Smooth muscle cell (in vitro differentiated cells): ENCODE measurements at regions not wholly inside any gene's neighbourhood (a gene's known extent, or its start where the extent isn't known, plus 50 kb on each side); places are given as distances from the start of the nearest gene placed in this dataset.

Source experiments
- DNase-seq: peaks from one replicate; lab custom pipeline; 2025; ENCODE audit not compliant: unreplicated experiment; lab: John Stamatoyannopoulos, UW
- H2AFZ ChIP-seq: fragments of 200-600 bp; sonication (generic); 2 replicates; pipeline ENCODE4 v1.6.0; 2016; ENCODE audit warnings: antibody characterized with exemption, low read depth, mild to moderate bottlenecking
- H3F3A ChIP-seq: fragments of 200-600 bp; sonication (generic); 2 replicates; pipeline ENCODE4 v1.6.0; 2017; ENCODE audit warnings: antibody characterized with exemption, low read depth
- H3K27ac ChIP-seq: fragments of 200-600 bp; sonication (generic); 2 replicates; pipeline ENCODE4 v1.5.1; 2016; ENCODE audit warnings: low read depth, mild to moderate bottlenecking
- H3K27me3 ChIP-seq: fragments of 200-600 bp; sonication (generic); 2 replicates; pipeline ENCODE4 v1.6.1; 2016; ENCODE audit warnings: low read depth, mild to moderate bottlenecking
- H3K36me3 ChIP-seq: fragments of 200-600 bp; sonication (generic); 2 replicates; pipeline ENCODE4 v1.5.1; 2016; ENCODE audit warnings: low read depth
- H3K4me1 ChIP-seq: fragments of 200-600 bp; sonication (generic); 2 replicates; pipeline ENCODE4 v1.5.1; 2016; ENCODE audit warnings: low read depth
- H3K4me2 ChIP-seq: fragments of 200-600 bp; sonication (generic); 2 replicates; pipeline ENCODE4 v1.6.0; 2016; ENCODE audit warnings: mild to moderate bottlenecking
- H3K4me3 ChIP-seq: fragments of 200-600 bp; sonication (generic); 2 replicates; pipeline ENCODE4 v1.5.1; 2016; ENCODE audit warnings: mild to moderate bottlenecking
- H3K79me2 ChIP-seq: fragments of 200-600 bp; sonication (generic); 2 replicates; pipeline ENCODE4 v1.6.0; 2016; ENCODE audit warnings: low read depth, mild to moderate bottlenecking
- H3K9ac ChIP-seq: fragments of 200-600 bp; sonication (generic); 2 replicates; pipeline ENCODE4 v1.6.0; 2016; ENCODE audit warnings: low read depth
- H3K9me3 ChIP-seq: fragments of 200-600 bp; sonication (generic); replicated peaks from 2 replicates; pipeline ENCODE4 v1.5.1; 2016; ENCODE audit warnings: low read depth
- H4K20me1 ChIP-seq: fragments of 200-600 bp; sonication (generic); 2 replicates; pipeline ENCODE4 v1.6.0; 2016; ENCODE audit warnings: low read depth
- CTCF ChIP-seq: fragments of 200-600 bp; sonication (generic); IDR thresholded peaks from 2 replicates; pipeline ENCODE4 v1.5.1; 2017; ENCODE audit warnings: borderline replicate concordance, mild to moderate bottlenecking, antibody characterized with exemption; ENCODE audit not compliant: insufficient read depth, poor library complexity, severe bottlenecking
- WGBS: methylation state at CpG from one replicate; pipeline ENCODE4 v1.1.7; 2016; ENCODE audit warnings: low lambda C conversion rate; 5-methylcytosine and 5-hydroxymethylcytosine counted together

- Histone ChIP-seq H3K27ac (no peak overlapping the region), H3K9me3 (no peaks in the 10 kb centered on the region), H3K79me2 (no peaks in the 10 kb centered on the region), H3F3A (no peaks in the 10 kb centered on the region), H3K4me3 (no peak overlapping the region), H3K9ac (no peak overlapping the region), H4K20me1 (no peaks in the 10 kb centered on the region), H2AFZ (no peak overlapping the region), H3K4me2 (no peak overlapping the region), H3K36me3 (no peaks in the 10 kb centered on the region), H3K4me1 (no peaks in the 10 kb centered on the region), H3K27me3 (no peaks in the 10 kb centered on the region)
- WGBS: 93% methylated on average over 1 of the region's 1 CpG
- no peak for DNase-seq
- TF ChIP-seq CTCF: no peak
Measured at GRCh38 chr13:74557870-74558269, 423.7 kb upstream of the KLF12 start.

GRCh38 chr13:74555651-74556420 lies 421.6 kb upstream of the KLF12 start:
- no peaks in the 10 kb centered on the region for H3K27me3 ChIP-seq
- H4K20me1 ChIP-seq: no peaks in the 10 kb centered on the region
- no peaks in the 10 kb centered on the region for H3F3A ChIP-seq
- no peak for TF ChIP-seq CTCF
- H3K36me3 ChIP-seq: no peaks in the 10 kb centered on the region
- no peak overlapping the region for H3K9ac ChIP-seq
- no peak overlapping the region for H2AFZ ChIP-seq
- no peaks in the 10 kb centered on the region for H3K9me3 ChIP-seq
- H3K4me2 ChIP-seq: no peak overlapping the region
- no peak overlapping the region for H3K27ac ChIP-seq
- 88% methylated on average over 9 of the region's 9 CpGs for WGBS
- no peaks in the 10 kb centered on the region for H3K79me2 ChIP-seq
- H3K4me3 ChIP-seq: no peak overlapping the region
- no peak for DNase-seq
- no peaks in the 10 kb centered on the region for H3K4me1 ChIP-seq

- DNase-seq: no peak
- Histone ChIP-seq H3K9me3 (no peaks in the 10 kb centered on the region), H3K27ac (no peak overlapping the region), H4K20me1 (no peaks in the 10 kb centered on the region), H3K4me1 (no peaks in the 10 kb centered on the region), H2AFZ (no peak overlapping the region), H3K79me2 (no peaks in the 10 kb centered on the region), H3K27me3 (no peaks in the 10 kb centered on the region), H3K36me3 (no peaks in the 10 kb centered on the region), H3K4me3 (no peak overlapping the region), H3F3A (no peaks in the 10 kb centered on the region), H3K4me2 (no peak overlapping the region), H3K9ac (no peak overlapping the region)
- TF ChIP-seq CTCF: no peak
- WGBS: 82% methylated on average over 3 of the region's 3 CpGs
Measured at GRCh38 chr13:74555276-74555625, 421.0 kb upstream of the KLF12 start.

GRCh38 chr13:74554569-74555275 lies 420.5 kb upstream of the KLF12 start:
- Histone ChIP-seq H2AFZ (no peak overlapping the region), H3K79me2 (no peaks in the 10 kb centered on the region), H4K20me1 (no peaks in the 10 kb centered on the region), H3K9ac (no peak overlapping the region), H3K36me3 (no peaks in the 10 kb centered on the region), H3K9me3 (no peaks in the 10 kb centered on the region), H3K27me3 (no peaks in the 10 kb centered on the region), H3K4me3 (no peak overlapping the region), H3K27ac (no peak overlapping the region), H3K4me1 (no peaks in the 10 kb centered on the region), H3K4me2 (no peak overlapping the region), H3F3A (no peaks in the 10 kb centered on the region)
- TF ChIP-seq CTCF: no peak
- no peak for DNase-seq
- WGBS: 92% methylated on average over 8 of the region's 8 CpGs
